Midbrain (tissue), 1 donor: ENCODE measurements at regions not wholly inside any gene's neighbourhood (a gene's known extent, or its start where the extent isn't known, plus 50 kb on each side); places are given as distances from the start of the nearest gene placed in this dataset.

Source experiments
- DNase-seq: peaks from one replicate; lab custom pipeline; 2025; lab: John Stamatoyannopoulos, UW

DNA sequence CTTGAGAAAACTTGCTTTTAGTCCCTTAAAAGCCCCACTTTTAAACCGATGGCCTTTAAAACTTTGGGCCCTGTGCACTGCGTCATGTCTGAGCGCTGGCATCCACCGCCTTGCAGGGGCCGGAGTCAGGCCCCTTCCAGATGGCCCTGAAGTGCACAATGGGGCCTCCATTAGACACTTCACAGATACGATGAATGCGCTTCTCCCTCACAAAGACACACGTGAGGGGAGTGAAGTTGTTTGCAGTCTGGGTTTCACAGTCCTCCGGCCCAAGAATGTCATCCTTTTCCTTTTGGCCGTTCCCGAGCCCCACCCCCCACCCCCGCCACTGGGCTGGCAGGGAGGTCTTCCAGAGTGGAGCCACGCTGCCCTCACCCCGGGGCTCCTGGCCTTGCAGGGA is 415.1 kb upstream of the SALL3 start:
- DNase-seq, result no peak

DNA sequence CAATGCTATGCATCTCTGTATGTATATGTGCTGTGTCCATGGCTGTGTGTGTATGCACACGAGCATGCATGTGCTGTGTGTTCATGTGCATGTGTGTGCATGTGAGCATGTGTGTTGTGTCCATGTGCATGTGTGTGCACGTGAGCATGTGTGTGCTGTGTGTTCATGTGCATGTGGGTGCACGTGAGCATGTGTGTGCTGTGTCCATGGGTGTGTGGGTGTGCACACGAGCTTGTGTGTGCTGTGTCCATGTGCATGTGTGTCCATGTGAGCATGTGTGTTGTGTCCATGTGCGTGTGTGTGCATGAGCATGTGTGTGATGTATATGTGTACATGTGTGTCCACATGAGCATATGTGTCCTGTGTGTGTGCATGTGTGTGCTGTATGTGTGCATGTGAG is 414.4 kb upstream of the SALL3 start:
- no peak for DNase-seq

DNA sequence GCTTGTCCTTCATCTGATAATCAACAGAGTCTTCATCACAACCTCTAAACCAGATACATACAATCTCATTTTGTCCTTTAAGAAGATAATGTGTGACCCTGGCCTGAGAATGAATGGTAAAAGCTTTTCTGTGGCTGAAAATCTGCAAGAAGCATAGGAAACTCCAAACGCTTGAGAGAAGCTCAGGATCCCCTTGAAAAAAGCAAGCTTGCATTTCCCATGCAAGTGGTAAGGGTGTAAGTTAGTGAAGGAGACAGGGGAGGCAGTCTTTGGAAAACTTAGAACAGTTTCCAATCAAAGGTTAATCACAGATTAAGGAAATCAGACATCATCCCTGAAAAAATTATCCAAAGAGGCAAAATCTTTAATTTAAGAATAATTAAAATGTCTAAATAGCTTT is 413.6 kb upstream of the SALL3 start:
- no peak for DNase-seq

DNA sequence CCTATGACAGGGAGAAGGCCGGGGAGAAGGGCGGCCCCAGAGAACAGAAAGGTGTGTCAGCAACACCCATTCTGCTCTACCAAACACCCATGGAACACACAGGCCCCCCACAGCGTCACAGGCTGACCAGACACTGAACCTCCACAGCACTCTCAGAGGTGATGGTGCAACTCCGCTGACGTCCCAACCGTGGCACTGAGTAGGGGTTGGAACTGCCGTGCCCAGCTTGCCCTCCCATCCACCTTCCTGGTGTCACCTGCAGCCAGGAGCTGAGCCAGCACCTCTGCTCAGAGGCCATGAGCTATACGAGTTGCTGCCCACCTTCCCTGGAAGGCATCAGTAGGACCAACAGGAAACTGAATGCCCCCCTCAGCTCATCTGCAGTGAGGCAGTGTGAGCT is 412.9 kb upstream of the SALL3 start:
- no peak for DNase-seq

- DNase-seq, result no peak
Observed at GRCh38 chr18:78571063-78571785, 408.4 kb upstream of the SALL3 start.

DNA sequence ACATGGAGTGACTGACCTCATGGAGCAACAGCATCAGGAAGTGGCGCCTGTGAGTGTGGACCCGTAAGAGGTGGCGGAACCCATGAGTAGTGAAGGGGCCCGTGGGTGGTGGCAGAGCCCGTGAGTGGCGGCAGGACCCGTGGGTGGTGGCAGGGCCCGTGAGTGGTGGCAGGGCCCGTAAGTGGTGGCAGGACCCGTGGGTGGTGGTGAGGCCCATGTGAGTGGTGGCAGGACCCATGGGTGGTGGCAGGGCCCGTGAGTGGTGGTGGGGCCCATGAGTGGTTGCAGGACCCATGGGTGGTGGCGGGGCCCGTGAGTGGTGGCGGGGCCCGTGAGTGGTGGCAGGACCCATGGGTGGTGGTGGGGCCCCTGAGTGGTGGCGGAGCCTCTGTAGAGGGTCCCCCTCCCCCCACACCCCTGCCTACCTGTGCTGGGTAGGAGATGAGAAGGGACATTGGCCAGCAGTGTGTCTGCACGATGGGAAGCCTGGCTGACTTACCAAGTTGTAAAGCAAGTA is 407.7 kb upstream of the SALL3 start:
- DNase-seq, result no peak

- no peak for DNase-seq
Observed at GRCh38 chr18:78573773-78574172, 405.8 kb upstream of the SALL3 start.

- no peak for DNase-seq
Observed at GRCh38 chr18:78576967-78577366, 402.7 kb upstream of the SALL3 start.

- no peak for DNase-seq
Observed at GRCh38 chr18:78579449-78579848, 400.2 kb upstream of the SALL3 start.

DNA sequence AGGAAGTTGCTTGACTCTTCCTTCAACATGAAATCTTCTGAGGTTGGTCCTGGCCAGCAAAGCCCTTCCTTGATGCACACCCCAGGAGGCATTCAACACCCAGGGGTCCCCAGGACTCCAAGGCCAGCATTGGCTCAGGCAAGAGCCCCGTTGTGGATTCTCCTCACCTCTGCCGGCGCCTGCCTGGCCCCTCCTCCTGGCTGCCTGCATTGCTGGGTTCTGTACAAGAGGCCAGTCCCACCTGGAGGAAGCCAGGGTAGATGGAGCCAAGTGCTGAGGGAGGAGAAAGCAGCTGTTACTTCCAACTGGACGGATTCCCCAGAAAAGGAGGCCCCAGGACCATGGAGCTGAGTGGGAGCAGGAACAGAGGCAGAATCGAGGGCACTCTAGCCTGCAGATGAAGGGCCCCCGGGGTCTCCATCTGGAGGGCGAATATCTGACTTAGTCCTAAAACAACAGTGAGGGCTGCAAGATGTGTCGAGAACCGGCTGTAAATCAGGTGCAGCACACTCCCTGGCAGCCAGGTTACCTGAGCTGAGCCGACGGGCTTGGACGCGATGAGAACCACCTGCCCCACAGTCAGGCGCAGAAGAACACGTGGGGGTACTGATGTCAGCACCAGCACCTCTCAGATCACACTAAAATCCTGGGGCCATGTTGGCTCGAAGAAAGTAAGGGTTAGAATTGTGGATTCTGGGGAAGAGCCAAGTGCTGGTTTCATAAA is 399.6 kb upstream of the SALL3 start:
- DNase-seq, result no peak

- no peak for DNase-seq
Observed at GRCh38 chr18:78580835-78581339, 398.7 kb upstream of the SALL3 start.

- DNase-seq, result no peak
Observed at GRCh38 chr18:78582181-78582709, 397.4 kb upstream of the SALL3 start.

DNA sequence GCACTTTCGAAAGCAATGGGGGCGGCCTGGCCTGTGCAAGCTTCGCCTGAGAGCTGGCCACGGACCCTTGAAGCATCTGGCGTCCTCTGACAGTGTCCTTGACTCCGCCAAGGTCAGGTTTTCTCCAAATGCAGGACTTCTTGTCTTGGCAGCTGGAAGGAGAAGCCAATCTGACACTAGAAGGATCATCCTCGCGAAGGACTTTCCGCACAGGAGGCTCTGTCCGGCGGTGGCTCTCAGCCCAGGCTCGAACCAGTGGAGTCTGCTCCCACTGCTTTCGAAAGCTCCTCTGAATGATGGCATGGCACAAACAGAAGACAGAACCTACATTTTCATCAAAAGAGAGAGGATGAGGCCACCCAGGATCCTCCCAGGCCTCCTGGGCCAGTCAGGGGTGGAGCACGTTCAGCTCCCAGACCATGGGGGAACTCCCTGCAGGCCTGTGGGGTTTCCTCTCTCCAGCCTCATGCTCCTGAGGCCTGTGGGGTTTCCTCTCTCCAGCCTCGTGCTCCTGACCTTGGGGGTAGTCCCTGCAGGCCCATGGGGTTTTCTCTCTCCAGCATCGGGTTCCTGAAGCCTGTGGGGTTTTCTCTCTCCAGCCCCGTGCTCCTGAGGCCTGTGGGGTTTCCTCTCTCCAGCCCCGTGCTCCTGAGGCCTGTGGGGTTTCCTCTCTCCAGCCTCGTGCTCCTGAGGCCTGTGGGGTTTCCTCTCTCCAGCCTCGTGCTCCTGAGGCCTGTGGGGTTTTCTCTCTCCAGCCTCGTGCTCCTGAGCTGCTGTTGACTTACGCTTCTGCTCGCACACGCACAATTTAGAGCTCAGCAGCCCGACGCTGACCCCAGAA is 396.5 kb upstream of the SALL3 start:
- no peak for DNase-seq

- no peak for DNase-seq
Observed at GRCh38 chr18:78583739-78584458, 395.7 kb upstream of the SALL3 start.

DNA sequence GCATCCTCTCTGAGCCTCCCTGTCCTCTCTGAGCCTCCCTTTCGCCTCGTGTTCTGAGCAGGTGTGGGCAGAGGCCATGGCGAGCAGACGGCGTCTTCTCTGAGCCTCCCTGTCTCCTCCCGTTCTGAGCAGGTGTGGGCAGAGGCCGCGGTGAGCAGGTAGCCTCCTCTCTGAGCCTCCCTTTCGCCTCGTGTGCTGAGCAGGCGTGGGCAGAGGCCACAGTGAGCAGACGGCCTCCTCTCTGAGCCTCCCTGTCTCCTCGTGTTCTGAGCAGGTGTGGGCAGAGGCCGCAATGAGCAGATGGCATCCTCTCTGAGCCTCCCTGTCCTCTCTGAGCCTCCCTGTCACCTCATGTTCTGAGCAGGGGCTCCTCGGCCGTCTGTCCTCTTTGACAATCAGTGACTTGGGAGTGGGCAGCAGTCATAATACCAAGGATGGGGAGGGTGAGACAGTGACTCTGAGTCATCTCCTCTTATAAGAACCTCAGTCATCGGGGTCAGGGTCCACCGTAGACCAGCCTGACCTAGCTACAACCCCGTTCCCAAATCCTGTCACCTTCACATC is 395.1 kb upstream of the SALL3 start:
- no peak for DNase-seq

- no peak for DNase-seq
Observed at GRCh38 chr18:78586586-78586985, 393.0 kb upstream of the SALL3 start.

DNA sequence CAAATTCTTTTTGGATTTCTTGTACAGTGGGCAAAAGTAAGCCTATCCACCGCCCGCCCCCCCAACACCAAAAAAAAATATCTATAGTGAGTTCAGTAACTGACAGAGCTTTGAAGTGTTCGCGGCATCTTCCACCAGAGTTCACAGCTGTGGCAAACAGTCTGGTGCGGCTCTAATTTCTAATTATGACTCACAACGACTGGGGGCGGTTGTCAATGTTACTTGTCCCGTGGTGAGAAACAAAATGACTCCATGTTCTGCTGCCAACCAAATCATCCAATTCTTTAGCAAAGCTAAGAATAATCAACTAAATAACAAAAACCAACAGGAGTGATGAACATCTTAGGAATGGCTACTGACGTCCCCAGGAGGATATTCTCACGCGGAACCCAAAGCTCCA is 392.5 kb upstream of the SALL3 start:
- DNase-seq, result no peak

DNA sequence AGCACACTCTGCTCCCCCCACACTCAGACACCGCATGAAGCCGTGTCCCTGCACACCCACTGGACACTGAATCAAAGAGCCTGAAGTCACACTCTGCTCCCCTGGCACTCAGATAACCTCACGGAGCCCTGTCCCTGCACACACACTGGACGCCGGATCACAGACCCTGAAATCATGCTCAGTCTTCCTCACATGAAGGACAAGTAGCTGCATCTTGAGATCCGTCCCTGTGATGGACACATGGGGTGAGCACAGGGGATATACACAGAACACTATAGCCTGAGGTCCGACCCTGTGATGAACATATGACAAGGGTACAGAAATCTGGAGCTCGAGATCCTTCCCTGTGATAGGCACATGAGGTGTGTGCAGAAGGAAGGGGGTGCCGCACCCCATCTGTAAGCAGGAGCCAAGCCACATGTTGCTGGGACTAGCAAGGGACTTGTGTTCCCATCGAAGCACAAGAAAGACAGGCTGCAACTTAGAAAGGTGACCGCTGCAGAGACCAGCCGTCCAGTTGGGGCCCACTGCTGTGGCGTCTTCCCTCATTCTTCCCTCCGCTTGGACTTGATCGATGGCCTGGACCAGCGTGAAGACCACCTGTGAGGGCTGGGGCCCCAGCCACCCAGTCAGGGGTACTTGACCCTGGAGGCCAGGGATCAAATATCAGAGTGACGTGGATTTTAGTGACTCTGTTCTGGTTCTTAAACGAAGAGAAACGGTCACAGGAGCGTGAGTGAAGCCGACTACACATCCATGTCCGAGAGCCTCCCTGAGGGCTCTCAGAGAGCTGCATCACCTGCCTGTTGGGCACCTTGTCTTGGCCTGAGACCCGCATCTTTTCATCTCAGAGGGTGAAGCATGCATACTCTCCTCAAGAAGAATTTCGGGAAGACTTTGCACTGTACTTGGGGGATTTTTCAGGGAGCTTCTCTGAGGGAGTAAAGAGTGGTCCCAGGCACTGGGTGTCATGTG is 391.7 kb upstream of the SALL3 start:
- no peak for DNase-seq

DNA sequence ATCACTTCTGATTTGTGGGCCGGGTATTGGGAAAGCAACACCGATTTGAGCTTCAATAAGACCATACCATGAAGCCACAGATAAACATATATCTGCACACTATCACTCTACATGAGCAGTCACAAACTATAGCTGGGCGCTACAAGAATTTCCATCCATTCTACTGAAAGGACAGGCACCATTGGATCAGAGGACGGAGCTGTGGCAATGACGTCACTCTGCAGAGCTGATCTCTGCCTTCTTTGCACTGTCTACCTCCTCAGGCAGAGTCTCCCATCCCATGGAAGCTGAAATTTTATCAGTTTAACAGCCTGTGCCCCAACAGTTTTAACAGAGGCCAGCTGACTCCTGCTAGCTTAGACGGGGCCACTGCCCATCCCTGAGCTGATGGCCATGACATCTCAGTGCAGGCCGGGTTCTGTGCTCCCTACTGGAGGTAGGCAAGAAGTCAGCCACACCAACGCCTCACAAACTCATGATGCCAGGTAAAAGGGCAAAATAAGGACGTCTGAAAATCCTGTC is 389.6 kb upstream of the SALL3 start:
- no peak for DNase-seq

DNA sequence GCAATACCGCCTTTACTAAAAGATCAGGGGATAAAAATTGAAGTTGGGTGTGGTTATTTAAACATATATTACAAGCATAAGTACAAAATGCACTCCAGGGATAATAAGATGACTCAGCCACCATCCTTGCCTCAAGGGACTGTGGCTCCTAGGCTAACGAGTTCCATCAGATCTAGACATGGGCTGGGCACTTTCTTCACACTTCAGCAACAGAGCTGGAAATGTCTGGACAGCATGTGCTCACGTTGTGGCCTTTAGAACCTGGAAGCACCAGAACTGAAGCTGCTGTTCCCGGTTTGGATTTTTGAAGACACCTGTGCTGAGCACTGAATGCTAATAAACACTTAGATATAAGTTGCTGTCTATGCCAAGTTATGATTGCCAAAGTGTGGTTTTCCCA is 384.2 kb upstream of the SALL3 start:
- no peak for DNase-seq
